Posterior cingulate gyrus (tissue), 11 donors: ENCODE measurements at regions not wholly inside any gene's neighbourhood (a gene's known extent, or its start where the extent isn't known, plus 50 kb on each side); places are given as distances from the start of the nearest gene placed in this dataset.
"Not testable (repeated sequence)": the region's sequence is repeated elsewhere in the genome, so short reads cannot be mapped to it uniquely, and the experiment has no call there.

ENCODE experiments used
- DNase-seq, 10 donors: peaks; one replicate each; pipeline versions ENCODE4 v3.0.0 to v3.0.0-alpha.2; 2020 to 2021; ENCODE audit warnings: mixed read lengths in 3 of 10
- intact Hi-C: fragments of 100-400 bp; cut with DNase I; formaldehyde crosslinking; loops from one replicate; pipeline ENCODE4 v1.15.1; 2023

GRCh38 chr13:47718556-47718955, 282.5 kb downstream of the SUCLA2 start:
- intact Hi-C loops, result no loop called here
- no peak for DNase-seq

GRCh38 chr13:47708386-47708785, 292.7 kb downstream of the SUCLA2 start:
- intact Hi-C loops, result no loop called here
- no peak for DNase-seq

- intact Hi-C loops, result no loop called here
Measured at GRCh38 chr13:47707414-47707813, 293.7 kb downstream of the SUCLA2 start.

GRCh38 chr13:47705185-47705584, 295.9 kb downstream of the SUCLA2 start:
- intact Hi-C loops, result no loop called here

More at GRCh38 chr13:47707414-47707813, 293.7 kb downstream of the SUCLA2 start:
- no peak for DNase-seq

GRCh38 chr13:47696674-47697073, 304.4 kb downstream of the SUCLA2 start:
- intact Hi-C loops, result no loop called here
- DNase-seq, result no peak

More at GRCh38 chr13:47705185-47705584, 295.9 kb downstream of the SUCLA2 start:
- no peak for DNase-seq

GRCh38 chr13:47687577-47687976, 313.5 kb downstream of the SUCLA2 start:
- DNase-seq, result no peak

GRCh38 chr13:47685156-47685555, 315.9 kb downstream of the SUCLA2 start:
- intact Hi-C loops, DNase-seq: not testable (repeated sequence)

More at GRCh38 chr13:47687577-47687976, 313.5 kb downstream of the SUCLA2 start:
- intact Hi-C loops, result no loop called here

- intact Hi-C loops, result no loop called here
- DNase-seq, result no peak
Measured at GRCh38 chr13:47680748-47681147, 320.3 kb downstream of the SUCLA2 start.

- no peak for DNase-seq
- intact Hi-C loops, result no loop called here
Measured at GRCh38 chr13:47679401-47679800, 321.7 kb downstream of the SUCLA2 start.

- no peak for DNase-seq
- intact Hi-C loops, result no loop called here
Measured at GRCh38 chr13:47678201-47678968, 322.7 kb downstream of the SUCLA2 start.

GRCh38 chr13:47675871-47676270, 325.2 kb downstream of the SUCLA2 start:
- DNase-seq, result no peak
- intact Hi-C loops, result no loop called here

GRCh38 chr13:47673009-47673850, 327.8 kb downstream of the SUCLA2 start:
- no peak for DNase-seq
- intact Hi-C loops, result no loop called here

- intact Hi-C loops, result no loop called here
- no peak for DNase-seq
Measured at GRCh38 chr13:47672245-47673008, 328.6 kb downstream of the SUCLA2 start.

GRCh38 chr13:47671776-47672175, 329.3 kb downstream of the SUCLA2 start:
- intact Hi-C loops, result no loop called here
- no peak for DNase-seq

GRCh38 chr13:47665043-47665442, 336.0 kb downstream of the SUCLA2 start:
- DNase-seq, result no peak
- intact Hi-C loops, result no loop called here

GRCh38 chr13:47661076-47661475, 340.0 kb downstream of the SUCLA2 start:
- intact Hi-C loops, result no loop called here

GRCh38 chr13:47656651-47657050, 344.4 kb downstream of the SUCLA2 start:
- intact Hi-C loops, result no loop called here

More at GRCh38 chr13:47661076-47661475, 340.0 kb downstream of the SUCLA2 start:
- no peak for DNase-seq

GRCh38 chr13:47650209-47650608, 350.9 kb downstream of the SUCLA2 start:
- no peak for DNase-seq
- intact Hi-C loops, result no loop called here

More at GRCh38 chr13:47656651-47657050, 344.4 kb downstream of the SUCLA2 start:
- no peak for DNase-seq

- no peak for DNase-seq
- intact Hi-C loops, result no loop called here
Measured at GRCh38 chr13:47647001-47647400, 354.1 kb downstream of the SUCLA2 start.

- intact Hi-C loops, result no loop called here
- no peak for DNase-seq
Measured at GRCh38 chr13:47646298-47646697, 354.8 kb downstream of the SUCLA2 start.
